ENCODE measurements at regions not wholly inside any gene's neighbourhood (a gene's known extent, or its start where the extent isn't known, plus 50 kb on each side); places are given as distances from the start of the nearest gene placed in this dataset.

GRCh38 chr20:24210356-24210755 lies 221.8 kb upstream of the GGTLC1 start:
- no peak for TF ChIP-seq CTCF (conservative IDR thresholded peaks at IDR 0.05)
- no peak for TF ChIP-seq EZH2 (IDR thresholded peaks at IDR 0.05; ENCODE audit: low read depth)
